K562 (cell line): ENCODE measurements at regions not wholly inside any gene's neighbourhood (a gene's known extent, or its start where the extent isn't known, plus 50 kb on each side); places are given as distances from the start of the nearest gene placed in this dataset.

ENCODE experiments used
- ATAC-seq: fragments of 200-7000 bp; cut with Tn5 transposase; 3 replicates; pipeline ENCODE4 v1.9.1; 2020; ENCODE audit warnings: moderate library complexity
- BruUV-seq: library from RNA; stranded (reverse); fragments of 400-500 nt; replicated peaks from 2 replicates; lab custom pipeline; 2021; lab: Mats Ljungman, UMichigan
- CTCF ChIA-PET: fragments of 300-600 bp; formaldehyde crosslinking; extraction: SDS; loops from one replicate; lab custom pipeline; 2021; ENCODE audit warnings: low intra/inter-chr PET ratio; lab: Yijun Ruan, JAX
- POLR2A ChIA-PET: fragments of 300-600, 350-650 bp; sonication (Branson Sonifier 250); formaldehyde crosslinking; extraction: SDS; loops from one replicate; lab custom pipeline; 2021; ENCODE audit warnings: antibody characterized with exemption, inconsistent platforms; lab: Yijun Ruan, JAX
- DNase-seq, 4 experiments: peaks; one replicate each; pipeline versions ENCODE4 v3.0.0 to v3.0.0-alpha.2; 2011 to 2018; ENCODE audit warnings: low spot score in 3 of 4, mixed read lengths in 3 of 4; ENCODE audit errors: extremely low read depth in 1 of 4
- FAIRE-seq: peaks from 2 replicates; lab custom pipeline; 2011; peaks lifted over from hg19 to GRCh38; lab: Jason Lieb, UNC
- H2AFZ ChIP-seq: 2 replicates; pipeline ENCODE4 v1.6.0; 2011; ENCODE audit warnings: low read depth, low read length, control low read depth, inconsistent platforms
- H3K27ac ChIP-seq: fragments of 200-600 bp; 3 replicates; pipeline ENCODE4 v1.8.0; 2011; ENCODE audit warnings: low read depth, mild to moderate bottlenecking, control low read depth, inconsistent platforms, low read length, moderate library complexity, mixed read lengths; ENCODE audit errors: extremely low read depth
- H3K27me3 ChIP-seq, 2 experiments: fragments of 300-600 bp in 1 of 2; 2 replicates in 1 of 2; 3 replicates in 1 of 2; pipeline versions ENCODE4 v1.6.0 to v1.8.0; 2011; ENCODE audit warnings: inconsistent platforms in 2 of 2, low read length in 2 of 2, mild to moderate bottlenecking in 1 of 2, mixed read lengths in 1 of 2, moderate library complexity in 1 of 2; ENCODE audit not compliant: control insufficient read depth in 2 of 2, insufficient read depth in 2 of 2
- H3K36me3 ChIP-seq: fragments of 300-600 bp; 3 replicates; pipeline ENCODE4 v1.8.0; 2011; ENCODE audit warnings: mild to moderate bottlenecking, low read length, inconsistent platforms; ENCODE audit not compliant: control insufficient read depth, insufficient read depth
- H3K4me1 ChIP-seq, 2 experiments: fragments of 200-600 bp in 1 of 2; replicated peaks in 1 of 2; 2 replicates in 1 of 2; 3 replicates in 1 of 2; pipeline versions ENCODE4 v1.5.1 to v1.8.0; 2011; ENCODE audit warnings: inconsistent platforms in 2 of 2, low read length in 2 of 2, mild to moderate bottlenecking in 1 of 2, mixed read lengths in 1 of 2, moderate library complexity in 1 of 2; ENCODE audit not compliant: control insufficient read depth in 2 of 2, insufficient read depth in 2 of 2
- H3K4me2 ChIP-seq: 2 replicates; pipeline ENCODE4 v1.6.1; 2011; ENCODE audit warnings: low read length, control low read depth, inconsistent platforms, mixed read lengths; ENCODE audit not compliant: insufficient read depth
- H3K4me3 ChIP-seq: fragments of 200-600 bp; sonication (generic), shearing (Covaris generic); 2 replicates; pipeline ENCODE4 v1.5.1; 2016; ENCODE audit warnings: control low read depth, inconsistent platforms
- H3K79me2 ChIP-seq: fragments of 200-600 bp; 3 replicates; pipeline ENCODE4 v1.8.0; 2011; ENCODE audit warnings: low read length, inconsistent platforms; ENCODE audit not compliant: control insufficient read depth, insufficient read depth
- H3K9ac ChIP-seq, 2 experiments: 2 replicates each; pipeline versions ENCODE4 v1.6.0 to v1.6.1; 2011; ENCODE audit warnings: low read depth in 2 of 2, low read length in 2 of 2, control low read depth in 1 of 2, inconsistent platforms in 1 of 2, mild to moderate bottlenecking in 1 of 2, mixed read lengths in 1 of 2; ENCODE audit not compliant: insufficient read depth in 1 of 2
- H3K9me1 ChIP-seq: one replicate; pipeline ENCODE4 v1.6.0; 2011; ENCODE audit warnings: inconsistent platforms, mild to moderate bottlenecking, low read length, moderate library complexity; ENCODE audit not compliant: control insufficient read depth, insufficient read depth
- H3K9me3 ChIP-seq: replicated peaks from 2 replicates; pipeline ENCODE4 v1.5.1; 2011; ENCODE audit warnings: low read depth, low read length, inconsistent platforms; ENCODE audit not compliant: control insufficient read depth, insufficient read depth
- H4K20me1 ChIP-seq: replicated peaks from 2 replicates; pipeline ENCODE4 v1.6.1; 2011; ENCODE audit warnings: low read length, inconsistent platforms, mixed read lengths; ENCODE audit not compliant: control insufficient read depth, insufficient read depth
- ESRRA ChIP-seq: fragments of 450-650 bp; IDR thresholded peaks from 2 replicates; pipeline ENCODE4 v1.6.1; 2014; ENCODE audit warnings: low read depth, mild to moderate bottlenecking, moderate library complexity, borderline replicate concordance
- FUS ChIP-seq: fragments of 200-400 bp; formaldehyde crosslinking; optimal IDR thresholded peaks from 2 replicates; pipeline ENCODE3; 2017; ENCODE audit warnings: low read depth, low read length
- RERE ChIP-seq: sonication (generic); formaldehyde crosslinking; IDR thresholded peaks from 2 replicates; pipeline ENCODE4 v1.8.0; 2023; ENCODE audit warnings: missing genetic modification reagents, mild to moderate bottlenecking, borderline replicate concordance
- XRCC3 ChIP-seq: fragments of 450-650 bp; IDR thresholded peaks from 2 replicates; pipeline ENCODE4 v1.6.1; 2017; ENCODE audit warnings: mild to moderate bottlenecking, moderate library complexity
- WGBS: fragments of 100-300 bp; shearing (Covaris generic); methylation state at CpG from one replicate; pipeline ENCODE4 v1.1.6; 2016; ENCODE audit warnings: low coverage, mixed read lengths; ENCODE audit not compliant: insufficient coverage; ENCODE audit errors: missing lambda C conversion rate; 5-methylcytosine and 5-hydroxymethylcytosine counted together
- in situ Hi-C: fragments of 300-500 bp; cut with MboI; formaldehyde crosslinking; loops from 4 replicates; pipeline ENCODE4 v1.15.0; 2018; ENCODE audit warnings: inconsistent platforms, mixed read lengths
- intact Hi-C: fragments of 100-400 bp; cut with micrococcal nuclease; formaldehyde crosslinking; loops from 2 replicates; pipeline ENCODE4 v1.14.2; 2022

GRCh38 chr18:25743646-25744151 lies 346.7 kb downstream of the SS18 start:
- Histone ChIP-seq H3K4me1 (no peaks in the 10 kb centered on the region), H3K36me3 (no peaks in the 10 kb centered on the region), H3K4me3 (no peak overlapping the region), H3K4me2 (no peak overlapping the region), H3K9me3 (no peaks in the 10 kb centered on the region), H2AFZ (no peak overlapping the region), H3K9me1 (no peaks in the 10 kb centered on the region), H3K79me2 (no peaks in the 10 kb centered on the region), H3K27ac (no peak overlapping the region), H3K9ac (no peak overlapping the region), H4K20me1 (no peaks in the 10 kb centered on the region), H3K27me3 (no peaks in the 10 kb centered on the region)
- BruUV-seq: no TSS peak
- FAIRE-seq: no peak
- no peak for TF ChIP-seq FUS
- no peak for TF ChIP-seq XRCC3
- TF ChIP-seq ESRRA: no peak
- TF ChIP-seq RERE: no peak
- peak; percentile 39; the same call in 1 of the 3 replicates for ATAC-seq
- ChIA-PET CTCF (interaction anchor here (0.7 kb wide), 1 partner anchor 10 kb away, joined by 3 read pairs; no protein-coding TSS in a partner anchor), POLR2A (no interaction called here)
- WGBS: 0% methylated on average over 7 of the region's 7 CpGs
- intact Hi-C loops: loop anchor here (10.0 kb wide), 1 partner anchor 49 kb away; no protein-coding TSS in a partner anchor
- in situ Hi-C loops: no loop called here
- DNase-seq: no peak
